ENCODE measurements at regions not wholly inside any gene's neighbourhood (a gene's known extent, or its start where the extent isn't known, plus 50 kb on each side); places are given as distances from the start of the nearest gene placed in this dataset.

DNA sequence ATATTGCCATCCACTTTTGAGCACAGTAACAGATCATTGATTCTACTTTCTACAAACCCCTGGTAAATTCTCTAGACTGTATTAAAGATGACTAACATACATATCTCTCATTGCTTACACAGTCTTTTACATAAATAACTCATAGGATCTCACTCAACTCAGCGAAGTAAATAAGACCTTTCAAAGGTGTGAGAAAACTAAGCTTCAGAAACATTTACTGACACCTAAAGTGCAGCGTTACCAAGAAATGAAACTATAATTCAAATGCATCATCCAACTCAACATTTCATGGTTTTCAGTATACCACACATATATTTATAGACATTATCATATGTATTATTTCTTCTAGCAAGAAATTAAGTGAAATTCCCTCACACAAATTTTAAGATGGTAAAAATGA, 189.8 kb downstream of the METTL4 start:
- no peak for DNase-seq (ENCODE audit: low read depth)

DNA sequence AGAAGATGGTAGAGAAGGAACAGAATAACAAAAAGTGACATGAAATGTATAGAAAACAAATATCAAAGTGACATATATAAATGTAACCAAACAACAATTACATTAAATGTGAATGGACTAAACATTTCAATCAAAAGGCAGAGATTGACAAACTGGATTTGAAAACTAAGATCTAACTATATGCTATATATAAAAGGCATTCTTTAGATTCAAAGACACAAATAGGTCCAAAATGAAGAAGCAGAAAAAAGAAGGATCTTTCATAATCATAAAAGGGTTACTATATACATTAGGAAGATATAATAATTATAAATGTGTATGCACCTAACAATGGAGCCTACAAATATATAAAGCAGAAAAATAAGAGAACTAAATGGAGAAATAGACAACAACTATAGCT, 183.7 kb downstream of the METTL4 start:
- DNase-seq (ENCODE audit: low read depth): no peak

DNA sequence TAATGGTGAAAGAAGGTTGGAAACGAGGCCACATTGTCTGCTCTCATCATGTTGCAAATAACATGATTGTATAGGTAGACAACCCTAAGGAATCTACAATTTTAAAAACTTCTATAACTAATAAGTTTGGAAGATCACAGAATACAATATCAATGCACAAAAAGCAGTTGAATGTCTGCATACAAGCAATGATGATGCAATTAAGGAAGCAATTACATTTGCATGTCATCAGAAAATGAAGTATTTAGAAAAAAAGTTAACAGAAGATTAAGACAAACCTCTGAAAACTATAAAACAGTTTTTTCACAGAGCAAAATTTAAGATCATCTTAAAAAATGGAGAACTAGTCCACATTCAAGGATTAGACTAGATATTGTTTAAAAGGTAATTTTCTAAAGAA, 181.1 kb downstream of the METTL4 start:
- no peak for DNase-seq (ENCODE audit: low read depth)

DNA sequence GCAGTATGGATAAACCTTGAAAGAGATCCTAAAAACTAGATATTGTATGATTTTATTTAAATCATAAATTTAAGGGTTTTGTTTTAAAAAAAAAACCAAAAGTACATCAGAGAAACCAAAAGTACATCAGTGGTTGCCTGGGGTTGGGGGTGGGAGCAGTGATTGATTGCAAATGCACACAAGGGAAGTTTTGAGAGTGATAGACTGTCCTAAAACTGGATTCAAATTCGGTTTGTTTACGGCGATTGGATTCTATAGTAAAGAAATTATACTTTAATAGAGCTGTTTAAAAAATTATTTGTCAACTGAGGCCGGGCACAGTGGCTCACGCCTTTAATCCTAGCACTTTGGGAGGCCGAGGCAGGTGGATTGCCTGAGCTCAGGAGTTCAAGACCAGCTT, 179.8 kb downstream of the METTL4 start:
- DNase-seq (ENCODE audit: low read depth): no peak

DNA sequence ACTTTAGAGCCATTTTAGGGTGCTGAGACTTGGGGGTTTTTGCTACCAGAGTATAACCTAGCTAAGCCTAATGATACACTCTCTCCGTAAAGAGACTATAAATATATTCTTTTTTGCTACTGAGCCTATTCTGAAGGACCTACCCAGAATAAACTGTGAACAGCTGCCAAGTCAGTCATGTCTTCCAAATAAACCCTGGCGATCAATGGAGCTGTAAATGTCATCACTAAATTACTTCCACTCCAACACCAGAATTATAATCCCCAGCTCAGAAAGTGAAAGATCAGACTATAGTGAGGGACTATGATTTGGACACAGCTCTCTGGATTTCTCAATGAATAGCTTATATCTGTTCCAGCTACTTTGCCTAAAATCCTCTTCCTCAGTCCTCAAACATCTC, 178.9 kb downstream of the METTL4 start:
- DNase-seq (ENCODE audit: low read depth): no peak

DNA sequence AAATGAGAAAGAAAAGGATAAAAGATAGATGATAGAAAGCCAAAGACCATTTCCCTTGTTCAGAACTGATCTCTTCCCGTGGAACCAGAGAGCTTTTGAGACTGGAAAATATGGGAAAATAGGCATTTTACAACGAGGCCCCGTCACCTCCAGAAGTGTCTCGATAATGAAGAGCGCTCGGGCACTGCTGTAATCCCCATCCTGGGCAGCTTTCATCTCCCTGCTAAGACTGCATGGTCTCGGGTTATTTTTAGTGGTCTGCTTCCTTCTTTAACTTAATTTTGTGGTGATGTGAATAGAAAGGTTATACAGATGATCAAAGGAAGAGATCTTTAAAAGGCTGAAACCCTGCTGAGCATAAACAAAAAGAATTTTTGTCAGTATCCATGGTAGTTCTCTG, 176.6 kb downstream of the METTL4 start:
- no peak for DNase-seq (ENCODE audit: low read depth)

DNA sequence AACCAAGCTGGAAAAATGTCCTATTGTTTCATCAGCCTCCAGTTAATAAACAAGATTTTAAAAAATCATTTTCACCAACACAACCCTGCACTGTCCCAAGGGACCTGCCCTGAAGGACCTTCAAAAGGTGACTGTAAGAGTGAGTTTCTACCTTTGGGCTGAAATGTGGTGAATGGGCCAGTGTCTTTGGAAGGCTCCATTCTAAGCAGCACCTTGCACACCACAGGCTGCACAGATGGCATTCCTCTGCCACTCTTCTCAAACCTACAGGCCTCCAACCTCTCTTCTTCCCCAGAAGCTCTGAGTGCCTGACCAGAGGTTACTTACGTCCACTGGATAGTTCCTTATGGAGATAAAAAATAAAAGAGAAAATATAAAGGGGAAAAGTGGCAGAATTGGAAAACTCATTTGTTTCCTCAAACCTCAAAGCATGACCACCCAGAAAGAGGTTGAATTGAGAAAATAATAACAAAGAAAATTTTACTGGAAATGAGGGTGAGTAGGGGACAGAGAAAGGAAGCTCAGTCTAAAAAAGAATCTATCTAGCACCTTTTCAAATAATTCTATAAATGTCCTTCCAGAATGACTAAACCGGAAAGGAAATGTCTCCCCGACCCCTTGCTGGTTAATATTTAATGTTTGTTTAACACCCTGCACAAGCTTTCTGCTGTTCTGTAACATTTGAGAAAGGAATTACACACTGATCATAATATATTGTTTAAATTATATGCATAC, 175.7 kb downstream of the METTL4 start:
- no peak for DNase-seq (ENCODE audit: low read depth)

DNA sequence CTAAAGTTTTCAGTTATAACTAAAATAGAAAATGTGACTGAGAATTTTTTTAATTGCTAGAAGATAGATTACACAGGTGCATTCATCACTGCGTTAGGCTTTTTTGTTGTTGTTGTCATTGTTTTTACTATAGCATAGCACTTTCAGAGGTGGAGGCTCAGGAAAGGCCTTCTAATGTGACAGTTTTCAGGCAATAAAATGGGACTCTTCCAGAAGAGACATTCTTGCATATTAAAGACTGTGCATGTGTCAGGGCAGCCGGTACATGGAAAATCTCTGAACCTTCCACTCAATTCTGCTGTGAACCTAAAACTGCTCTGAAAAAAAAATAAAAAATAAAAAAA, 175.2 kb downstream of the METTL4 start:
- no peak for DNase-seq (ENCODE audit: low read depth)

DNA sequence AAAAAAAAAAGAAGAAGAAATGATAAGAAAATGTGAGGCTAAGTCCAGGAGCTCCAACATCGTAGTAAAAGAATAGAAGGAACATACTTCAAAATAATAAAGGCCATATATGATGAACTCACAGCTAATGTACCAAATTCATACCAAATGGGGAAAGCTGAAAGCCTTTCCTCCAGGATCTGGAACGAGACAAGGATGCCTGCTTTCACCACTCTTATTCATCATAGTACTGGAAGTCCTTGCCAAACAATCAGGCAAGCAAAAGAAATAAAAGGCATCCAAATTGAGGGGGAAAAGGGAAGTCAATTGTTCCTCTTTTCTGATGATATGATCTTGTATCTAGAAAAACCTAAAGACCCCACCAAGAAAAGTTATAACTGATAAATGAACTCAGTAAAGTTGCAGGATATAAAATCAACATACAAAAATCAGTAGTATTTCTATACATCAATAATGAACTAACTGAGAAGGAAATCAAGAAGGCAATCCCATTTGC, 170.6 kb downstream of the METTL4 start:
- no peak for DNase-seq (ENCODE audit: low read depth)

DNA sequence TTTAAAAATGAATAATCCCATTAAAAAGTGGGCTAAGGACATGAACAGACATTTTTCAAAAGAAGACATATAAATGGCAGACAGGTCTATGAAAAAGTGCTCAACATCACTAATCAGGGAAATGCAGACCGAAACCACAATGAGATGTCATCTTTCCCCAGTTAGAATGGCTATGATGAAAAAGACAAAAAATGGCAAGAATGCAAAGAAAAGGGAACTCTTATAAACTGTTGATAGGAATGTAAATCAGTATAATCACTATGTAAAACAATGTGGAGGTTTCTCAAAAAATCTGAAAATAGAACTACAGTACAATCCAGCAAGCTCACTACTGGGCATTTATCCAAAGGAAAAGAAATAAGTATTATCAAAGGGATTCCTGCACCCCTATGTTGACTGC, 169.2 kb downstream of the METTL4 start:
- DNase-seq (ENCODE audit: low read depth): peak; percentile 68

DNA sequence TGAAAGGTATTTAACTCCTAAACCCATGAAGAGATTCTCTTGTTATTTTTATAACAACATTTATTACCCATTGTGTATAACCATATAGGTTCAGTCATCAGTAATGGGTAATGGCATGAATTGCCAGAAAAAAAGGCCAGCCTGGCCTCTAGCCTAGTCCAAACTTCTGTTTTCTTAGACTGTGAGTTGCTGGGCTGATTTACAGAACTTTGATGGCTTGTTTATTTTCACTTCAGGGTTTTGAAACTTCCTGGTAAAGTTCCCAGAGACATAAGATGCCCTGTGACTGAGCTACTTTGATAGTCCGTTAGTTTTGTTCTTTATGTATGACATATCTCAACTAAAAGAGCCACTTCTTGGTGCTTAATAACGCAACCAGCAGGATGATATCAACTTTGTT, 164.8 kb downstream of the METTL4 start:
- DNase-seq (ENCODE audit: low read depth): no peak

DNA sequence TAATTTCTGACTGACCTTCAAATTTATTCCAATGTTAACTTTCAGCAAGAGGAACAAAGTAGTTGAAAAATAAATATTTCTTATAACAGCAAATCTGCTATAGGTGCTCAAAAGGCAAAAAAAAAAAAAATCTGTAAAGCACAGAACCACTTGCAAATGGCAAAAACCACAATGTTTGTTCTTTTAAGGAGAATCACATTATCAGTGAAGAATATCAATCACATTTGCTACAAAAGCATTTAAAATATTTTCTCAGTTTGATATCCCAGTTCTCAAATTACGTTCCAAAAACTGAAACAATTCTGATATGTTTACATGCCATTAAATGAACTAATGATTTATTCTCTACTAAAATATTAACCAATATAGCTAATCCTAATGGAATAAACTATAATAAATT, 163.3 kb downstream of the METTL4 start:
- DNase-seq (ENCODE audit: low read depth): no peak

DNA sequence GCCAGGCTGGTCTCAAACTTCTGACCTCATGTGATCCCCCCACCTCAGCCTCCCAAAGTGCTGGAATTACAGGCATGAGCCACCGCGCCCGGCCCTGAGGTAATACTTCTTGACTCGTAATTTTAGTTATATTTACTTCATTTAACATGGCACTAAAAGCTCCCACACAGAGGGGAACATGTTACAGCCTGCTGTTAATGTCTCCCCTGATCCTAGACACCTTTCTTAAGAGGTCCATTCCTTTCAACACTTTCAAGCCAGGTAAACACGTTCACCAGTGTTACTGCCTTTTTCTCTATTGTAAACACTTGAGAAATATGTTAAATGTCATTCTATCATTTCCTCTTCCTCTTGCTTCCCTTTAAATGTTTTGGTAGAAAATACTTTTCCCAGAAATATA, 161.4 kb downstream of the METTL4 start:
- DNase-seq (ENCODE audit: low read depth): no peak

DNA sequence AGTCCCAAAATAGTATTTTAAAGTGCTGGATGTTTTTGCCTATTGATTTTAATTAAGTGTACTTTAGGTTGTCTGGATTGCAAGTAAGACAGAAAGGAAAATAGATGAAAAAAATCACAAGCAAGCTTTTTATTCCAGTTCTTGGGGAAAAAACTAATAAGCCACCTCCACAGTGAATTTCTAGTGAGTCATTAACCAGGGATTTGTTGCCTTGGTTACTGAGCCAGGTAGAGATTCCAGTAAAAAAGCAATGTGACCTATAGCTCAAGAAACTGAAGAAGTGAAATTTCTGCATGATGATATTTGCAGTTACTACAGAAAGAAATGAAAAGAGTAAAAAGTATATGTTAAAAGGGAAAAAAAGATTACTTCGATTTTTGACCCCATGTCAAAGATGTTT, 160.6 kb downstream of the METTL4 start:
- no peak for DNase-seq (ENCODE audit: low read depth)

DNA sequence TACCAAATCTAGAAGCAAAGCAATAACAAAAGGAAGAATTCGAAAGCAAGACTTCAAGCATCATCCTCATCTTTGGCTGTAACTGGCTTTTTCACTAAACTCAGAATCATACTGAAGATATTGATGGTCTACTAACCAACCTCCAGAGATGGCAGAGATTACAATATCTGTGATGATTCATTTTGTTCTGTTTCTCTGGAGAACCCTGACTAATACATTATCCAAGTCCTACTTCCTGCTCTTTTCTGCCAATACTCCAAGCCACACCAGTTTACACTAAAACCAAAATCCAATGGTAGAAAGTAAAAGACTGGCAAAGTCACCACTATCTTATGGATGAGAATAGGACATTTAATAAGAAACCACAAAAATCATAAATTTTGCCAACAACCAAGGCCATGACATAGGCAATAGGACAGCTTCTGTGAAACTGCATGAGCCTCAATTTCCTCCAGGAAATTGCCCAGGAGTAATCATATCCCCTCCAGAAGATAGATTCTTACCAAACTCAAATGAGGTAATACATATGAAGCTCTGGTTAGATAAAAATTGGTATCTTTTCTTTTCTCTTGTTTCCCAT, 159.8 kb downstream of the METTL4 start:
- DNase-seq (ENCODE audit: low read depth): peak; percentile 56

DNA sequence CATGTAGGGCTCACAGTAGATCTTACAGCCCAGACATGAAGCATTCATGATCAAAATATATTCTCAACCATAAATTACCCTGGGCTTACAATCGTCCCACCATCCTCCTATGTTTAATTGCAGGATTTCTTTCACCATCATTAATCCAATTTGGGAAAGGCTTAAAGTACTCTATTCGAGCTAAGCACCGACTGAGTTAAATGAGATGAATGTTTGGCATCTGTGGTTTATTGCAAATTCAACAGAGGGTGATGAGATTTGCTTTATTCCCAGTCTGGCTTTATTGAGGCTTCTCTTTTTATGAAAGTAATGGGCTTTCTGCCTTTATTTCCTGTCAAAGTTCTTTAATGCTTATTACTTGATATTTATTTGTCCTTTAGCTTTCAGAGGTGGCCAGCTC, 159.0 kb downstream of the METTL4 start:
- DNase-seq (ENCODE audit: low read depth): no peak

DNA sequence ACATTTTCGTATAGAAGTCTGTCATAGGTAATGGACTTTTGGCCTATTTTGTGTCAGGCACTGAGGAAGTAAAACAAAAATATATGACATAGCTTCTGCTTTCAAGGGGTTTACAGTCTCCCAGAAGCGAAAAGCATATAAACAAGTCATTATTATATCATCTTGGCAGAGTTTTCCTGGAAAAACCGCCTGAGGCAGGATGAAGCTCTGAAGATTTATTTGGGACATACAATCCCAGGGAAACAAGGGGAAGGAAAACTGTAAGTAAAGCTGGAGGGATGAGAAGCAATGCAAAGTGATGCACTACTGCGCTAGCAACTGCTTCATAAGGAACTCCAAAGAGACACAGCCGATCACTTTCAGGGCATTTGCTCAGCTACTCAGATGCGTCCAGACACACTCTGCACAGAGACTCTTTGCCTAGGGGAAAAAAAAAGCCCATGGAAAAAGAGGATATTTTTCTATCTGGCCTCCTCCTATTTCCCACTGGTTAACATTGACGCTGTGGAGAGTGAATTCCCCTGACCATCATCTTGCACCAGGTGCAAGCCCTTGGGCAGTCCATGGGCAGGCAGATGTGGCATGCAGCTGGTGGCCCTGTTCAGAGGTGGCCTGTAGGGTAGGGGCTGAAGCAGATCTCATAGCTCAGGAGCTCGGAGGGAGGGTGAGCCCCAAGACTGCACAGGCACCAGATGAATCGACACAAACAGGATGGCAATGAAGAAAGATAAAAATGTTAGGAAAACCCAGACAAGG, 158.1 kb downstream of the METTL4 start:
- no peak for DNase-seq (ENCODE audit: low read depth)

DNA sequence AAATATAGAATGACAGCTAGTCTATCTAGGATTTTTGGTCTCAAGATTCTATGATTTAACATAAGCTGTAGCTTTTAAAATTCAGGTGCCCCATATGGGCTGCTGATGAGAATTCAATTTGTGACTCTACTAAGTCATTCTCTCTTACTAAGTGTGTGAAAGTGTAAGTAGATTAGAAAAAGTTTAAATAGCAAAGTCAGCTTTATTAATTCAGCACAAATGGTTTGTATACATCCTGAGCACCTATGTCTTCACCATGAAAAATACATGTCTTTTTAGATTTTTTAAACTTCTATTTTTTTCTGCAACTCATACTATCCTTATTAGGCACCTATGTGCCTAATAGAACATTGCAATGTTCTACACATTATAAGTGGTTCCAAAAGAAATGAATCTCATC, 157.1 kb downstream of the METTL4 start:
- no peak for DNase-seq (ENCODE audit: low read depth)

DNA sequence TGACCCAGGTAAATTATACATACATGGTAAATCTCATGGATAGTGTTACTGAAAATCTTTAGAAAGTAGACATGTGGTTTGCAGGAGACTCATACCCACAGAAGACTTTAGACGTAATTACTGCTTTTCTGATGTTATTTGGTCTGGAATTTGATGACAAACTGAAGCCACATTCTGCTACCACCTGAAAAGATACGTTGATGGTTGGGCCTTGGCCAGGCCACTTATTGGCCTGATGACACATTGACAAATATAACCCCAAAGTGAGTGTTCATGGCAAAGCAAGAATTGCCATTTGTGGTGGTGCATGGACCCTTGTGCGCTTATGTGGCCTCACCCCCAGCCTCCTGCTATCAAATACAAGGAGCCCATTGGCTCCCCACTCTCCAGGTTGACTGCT, 155.6 kb downstream of the METTL4 start:
- no peak for DNase-seq (ENCODE audit: low read depth)

DNA sequence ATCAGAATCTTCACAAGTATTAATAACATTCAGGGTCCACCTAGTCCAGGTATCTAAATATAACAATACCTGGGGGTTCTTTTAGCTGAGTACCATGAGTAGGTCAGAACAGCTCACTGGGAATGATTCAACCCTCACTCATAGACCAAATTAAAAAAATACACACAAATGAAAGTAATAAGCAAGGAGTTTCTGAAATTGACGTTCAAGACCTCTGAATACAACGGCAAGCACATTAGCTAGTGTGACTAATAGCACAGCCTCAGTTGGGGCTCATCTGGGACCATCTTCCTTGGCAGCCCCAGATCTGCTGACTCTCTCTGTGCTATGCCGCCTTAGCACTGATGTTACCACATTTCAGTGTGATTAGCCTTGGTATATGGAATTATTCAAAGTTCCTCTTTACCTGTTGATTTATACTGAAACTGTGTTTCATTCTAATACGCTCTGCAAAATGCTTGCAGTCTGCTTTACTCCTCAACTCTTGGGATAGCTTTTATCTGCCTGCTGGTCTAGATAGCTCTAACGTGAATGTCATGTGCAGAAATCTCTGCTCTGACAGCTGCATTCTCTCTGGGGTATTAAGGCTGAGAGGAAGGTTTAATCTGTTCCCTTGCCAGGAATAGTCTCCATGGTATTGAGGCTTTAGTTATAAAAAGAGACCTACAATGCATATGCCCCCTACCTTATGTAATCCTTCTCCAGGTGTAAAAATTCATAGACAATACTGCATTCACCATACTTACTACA, 153.3 kb downstream of the METTL4 start:
- DNase-seq (ENCODE audit: low read depth): no peak

DNA sequence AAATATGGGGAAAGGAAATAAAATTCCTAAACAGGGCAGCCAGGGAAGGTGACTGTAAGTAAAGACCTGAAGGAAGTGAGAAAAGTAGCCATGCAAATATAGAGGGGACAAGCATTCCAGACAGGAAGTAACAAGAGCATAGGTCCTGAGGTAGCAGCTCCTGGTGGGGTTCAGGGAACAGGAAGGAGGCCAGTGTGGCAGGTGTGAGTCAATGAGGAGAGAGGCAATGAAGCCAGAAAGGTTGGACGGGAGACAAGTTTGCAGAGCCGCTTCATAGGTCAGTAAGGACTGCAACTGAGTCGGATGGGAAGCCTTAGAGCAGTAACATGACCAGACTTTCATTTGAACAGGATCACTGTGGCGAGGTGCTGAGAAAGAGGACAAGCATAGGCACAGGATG, 150.9 kb downstream of the METTL4 start:
- DNase-seq (ENCODE audit: low read depth): no peak

DNA sequence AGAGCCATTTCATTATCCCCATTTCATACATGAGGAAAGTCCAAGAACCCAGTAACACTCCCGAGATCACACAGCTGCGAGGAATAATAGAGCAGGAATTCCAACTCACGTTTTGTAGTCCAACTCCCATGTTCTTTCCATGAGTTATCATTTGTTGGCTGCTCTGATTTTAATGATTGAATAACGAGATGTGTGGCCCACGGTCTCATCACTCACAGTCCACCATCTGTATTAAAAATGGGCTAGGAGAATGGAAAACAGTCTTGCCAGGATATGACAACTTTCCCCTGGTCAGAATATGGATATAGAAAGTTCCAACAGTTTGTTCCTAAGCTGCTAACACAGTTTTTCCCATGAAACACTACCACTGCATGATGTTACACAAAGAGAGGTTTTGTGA, 147.5 kb downstream of the METTL4 start:
- no peak for DNase-seq (ENCODE audit: low read depth)

DNA sequence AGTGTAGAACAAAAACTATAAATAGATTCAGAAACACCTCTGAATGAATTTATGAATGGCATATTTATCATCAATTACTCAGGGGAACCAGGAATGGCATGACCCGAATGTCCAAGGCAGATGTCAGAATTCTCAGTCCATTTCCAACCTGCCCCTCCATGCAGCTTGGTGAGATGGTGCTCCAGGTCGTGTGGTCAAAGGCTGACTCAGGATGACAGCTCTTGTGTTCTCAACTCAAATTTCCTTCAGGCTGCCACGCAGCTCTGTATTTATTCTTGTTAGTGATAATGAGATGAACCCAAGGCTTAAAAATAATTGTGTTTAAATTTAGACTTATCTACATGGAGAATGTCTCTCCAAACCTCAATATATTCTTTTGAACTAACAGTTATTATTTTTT, 146.9 kb downstream of the METTL4 start:
- DNase-seq (ENCODE audit: low read depth): no peak

All from non-pigmented ciliary epithelial cell (primary cell).